Nephron progenitor cell (in vitro differentiated cells): ENCODE measurements at regions not wholly inside any gene's neighbourhood (a gene's known extent, or its start where the extent isn't known, plus 50 kb on each side); places are given as distances from the start of the nearest gene placed in this dataset.

ENCODE experiments used
- DNase-seq: peaks from one replicate; pipeline ENCODE4 v3.0.0; 2021
- H3K27ac Mint-ChIP-seq: 2 replicates; pipeline ENCODE4 v1.8.0; 2021; ENCODE audit warnings: mild to moderate bottlenecking, moderate library complexity, mixed read lengths
- H3K27me3 Mint-ChIP-seq: 2 replicates; pipeline ENCODE4 v1.8.0; 2021; ENCODE audit warnings: mild to moderate bottlenecking, low read depth, mixed read lengths; ENCODE audit not compliant: poor library complexity
- H3K36me3 Mint-ChIP-seq: 2 replicates; pipeline ENCODE4 v1.8.0; 2021; ENCODE audit warnings: low read depth, mixed read lengths
- H3K4me1 Mint-ChIP-seq: 2 replicates; pipeline ENCODE4 v1.8.0; 2021; ENCODE audit warnings: mixed read lengths
- H3K4me3 Mint-ChIP-seq: 2 replicates; pipeline ENCODE4 v1.8.0; 2021; ENCODE audit warnings: mild to moderate bottlenecking, moderate library complexity, mixed read lengths
- H3K9me3 Mint-ChIP-seq: 2 replicates; pipeline ENCODE4 v1.8.0; 2021; ENCODE audit warnings: mild to moderate bottlenecking, moderate library complexity, mixed read lengths
- TF ChIP-seq, protein P1 (sequence below): fragments of 200-600 bp; sonication (generic); IDR thresholded peaks from 2 replicates; pipeline ENCODE4 v1.5.0; 2021; ENCODE audit warnings: antibody characterized with exemption

DNA sequence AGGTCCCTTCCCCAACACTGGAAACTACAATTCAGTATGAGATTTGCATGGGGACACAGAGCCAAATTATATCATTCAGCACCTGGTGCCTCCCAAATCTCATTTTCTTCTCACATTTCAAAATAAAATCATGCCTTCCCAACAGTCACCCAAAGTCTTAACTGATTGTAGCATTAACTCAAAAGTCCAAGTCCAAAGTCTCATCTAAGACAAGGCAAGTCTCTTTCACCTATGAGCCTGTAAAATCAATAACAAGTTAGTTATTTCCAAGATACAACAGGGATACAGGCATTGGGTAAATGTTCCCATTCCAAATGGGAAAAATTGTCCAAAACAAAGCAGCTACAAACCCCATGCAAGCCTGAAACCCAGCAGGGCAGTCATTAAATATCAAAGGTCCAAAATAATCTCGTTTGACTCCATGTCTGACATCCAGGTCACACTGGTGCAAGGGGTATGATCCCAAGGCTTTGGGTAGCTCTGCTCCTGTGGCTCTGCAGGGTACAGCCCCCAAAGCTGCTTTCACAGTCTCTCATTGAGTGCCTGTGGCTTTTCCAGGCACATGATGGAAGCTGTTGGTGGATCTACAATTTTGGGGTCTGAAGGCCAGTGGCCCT lies 1370.1 kb upstream of the DDX18 start:
- peaks cover 22% of the 10 kb centered on the region for H3K9me3 Mint-ChIP-seq
- no peak overlapping the region for H3K4me3 Mint-ChIP-seq
- H3K4me1 Mint-ChIP-seq: no peaks in the 10 kb centered on the region
- TF ChIP-seq, protein P1, sequence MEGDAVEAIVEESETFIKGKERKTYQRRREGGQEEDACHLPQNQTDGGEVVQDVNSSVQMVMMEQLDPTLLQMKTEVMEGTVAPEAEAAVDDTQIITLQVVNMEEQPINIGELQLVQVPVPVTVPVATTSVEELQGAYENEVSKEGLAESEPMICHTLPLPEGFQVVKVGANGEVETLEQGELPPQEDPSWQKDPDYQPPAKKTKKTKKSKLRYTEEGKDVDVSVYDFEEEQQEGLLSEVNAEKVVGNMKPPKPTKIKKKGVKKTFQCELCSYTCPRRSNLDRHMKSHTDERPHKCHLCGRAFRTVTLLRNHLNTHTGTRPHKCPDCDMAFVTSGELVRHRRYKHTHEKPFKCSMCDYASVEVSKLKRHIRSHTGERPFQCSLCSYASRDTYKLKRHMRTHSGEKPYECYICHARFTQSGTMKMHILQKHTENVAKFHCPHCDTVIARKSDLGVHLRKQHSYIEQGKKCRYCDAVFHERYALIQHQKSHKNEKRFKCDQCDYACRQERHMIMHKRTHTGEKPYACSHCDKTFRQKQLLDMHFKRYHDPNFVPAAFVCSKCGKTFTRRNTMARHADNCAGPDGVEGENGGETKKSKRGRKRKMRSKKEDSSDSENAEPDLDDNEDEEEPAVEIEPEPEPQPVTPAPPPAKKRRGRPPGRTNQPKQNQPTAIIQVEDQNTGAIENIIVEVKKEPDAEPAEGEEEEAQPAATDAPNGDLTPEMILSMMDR: no peak
- no peak for DNase-seq
- peaks cover 3% of the 10 kb centered on the region for H3K27me3 Mint-ChIP-seq
- no peak overlapping the region for H3K27ac Mint-ChIP-seq
- no peaks in the 10 kb centered on the region for H3K36me3 Mint-ChIP-seq

DNA sequence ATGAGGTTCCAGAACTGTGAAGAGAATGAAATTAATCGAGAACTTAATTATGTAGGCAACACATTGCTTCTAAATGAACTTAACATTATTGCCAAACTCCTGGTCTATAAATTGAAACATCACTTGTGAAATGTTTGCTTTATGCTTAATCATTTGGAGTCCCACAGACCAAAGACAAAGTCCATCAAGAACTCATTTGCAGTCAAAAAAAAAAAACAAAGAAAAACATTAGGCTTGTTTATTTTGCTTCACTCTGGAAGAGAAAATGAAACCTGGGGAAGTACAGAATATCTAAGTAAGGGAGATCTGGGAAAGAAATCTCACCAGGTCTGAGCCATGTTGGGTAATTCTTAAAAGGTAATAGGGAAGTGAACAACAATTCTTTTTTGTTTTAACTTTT lies 1363.5 kb upstream of the DDX18 start:
- no peak for DNase-seq
- TF ChIP-seq, protein P1: no peak
- Mint-ChIP-seq H3K9me3 (peaks cover 22% of the 10 kb centered on the region), H3K4me1 (no peaks in the 10 kb centered on the region), H3K27me3 (no peaks in the 10 kb centered on the region), H3K27ac (no peak overlapping the region), H3K4me3 (no peak overlapping the region), H3K36me3 (peaks cover 5% of the 10 kb centered on the region)

DNA sequence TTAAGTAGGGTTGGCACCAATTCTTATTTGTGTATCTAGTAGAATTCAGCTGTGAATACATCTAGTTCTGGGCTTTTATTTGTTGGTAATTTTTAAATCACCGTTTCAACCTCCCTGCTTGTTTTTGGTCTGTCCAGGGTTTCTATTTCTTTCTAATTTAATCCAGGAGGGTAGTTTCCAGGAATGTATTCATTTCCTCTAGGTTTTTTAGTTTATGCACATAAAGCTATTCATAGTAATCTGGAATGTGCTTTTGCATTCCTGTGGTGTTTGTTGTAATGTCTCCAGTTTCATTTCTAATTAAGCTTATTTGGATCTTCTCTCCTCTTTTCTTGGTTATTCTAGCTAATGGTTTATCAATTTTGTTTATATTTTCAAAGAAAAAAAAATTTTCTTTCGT lies 1361.8 kb upstream of the DDX18 start:
- Mint-ChIP-seq H3K4me3 (no peak overlapping the region), H3K9me3 (peaks cover 22% of the 10 kb centered on the region), H3K36me3 (peaks cover 5% of the 10 kb centered on the region), H3K4me1 (no peaks in the 10 kb centered on the region), H3K27me3 (no peaks in the 10 kb centered on the region), H3K27ac (no peak overlapping the region)
- TF ChIP-seq, protein P1: no peak
- no peak for DNase-seq

DNA sequence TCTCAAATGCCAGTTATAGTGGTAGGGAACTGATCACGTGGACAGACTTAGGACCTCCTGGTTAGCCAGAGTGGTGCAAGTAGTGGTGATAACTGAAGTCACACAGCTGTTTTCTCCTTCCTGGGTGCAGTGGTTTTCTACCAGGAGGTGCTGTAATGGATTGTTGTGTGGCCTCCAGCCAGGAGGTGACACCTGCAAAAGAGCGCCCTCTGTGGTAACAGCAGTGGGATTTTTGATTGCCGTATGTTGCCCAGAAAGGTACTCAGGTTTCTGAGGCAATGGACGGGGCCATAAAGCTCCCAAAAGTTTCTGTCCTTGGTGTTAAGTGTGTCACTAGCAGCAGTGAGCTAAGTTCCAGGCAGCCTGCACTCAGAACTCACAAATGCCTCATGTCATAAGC lies 1358.1 kb upstream of the DDX18 start:
- TF ChIP-seq, protein P1: no peak
- no peak overlapping the region for H3K27ac Mint-ChIP-seq
- H3K4me3 Mint-ChIP-seq: no peak overlapping the region
- peaks cover 5% of the 10 kb centered on the region for H3K36me3 Mint-ChIP-seq
- no peak for DNase-seq
- H3K27me3 Mint-ChIP-seq: no peaks in the 10 kb centered on the region
- peaks cover 22% of the 10 kb centered on the region for H3K9me3 Mint-ChIP-seq
- H3K4me1 Mint-ChIP-seq: no peaks in the 10 kb centered on the region

DNA sequence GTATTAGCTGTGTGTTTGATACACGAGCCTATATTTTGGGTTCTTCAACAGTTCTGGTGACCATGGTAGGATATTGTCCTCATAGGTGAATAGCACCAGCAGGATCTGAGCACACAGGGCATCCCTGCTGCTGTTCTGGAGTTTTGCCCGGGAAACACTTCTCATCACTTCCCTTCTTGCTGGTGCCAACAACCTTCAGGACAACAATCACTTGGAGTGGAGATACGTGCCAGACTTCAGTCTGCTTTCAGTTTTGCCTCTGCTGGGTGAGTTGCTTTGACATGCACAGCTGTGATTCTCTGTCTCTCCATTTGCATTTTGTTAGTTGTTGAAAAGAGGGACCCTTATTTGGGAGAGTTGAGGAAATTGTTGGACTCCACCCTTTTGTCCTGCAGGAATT lies 1347.2 kb upstream of the DDX18 start:
- peaks cover 9% of the 10 kb centered on the region for H3K27me3 Mint-ChIP-seq
- no peak for DNase-seq
- no peak overlapping the region for H3K4me3 Mint-ChIP-seq
- H3K9me3 Mint-ChIP-seq: peaks cover 18% of the 10 kb centered on the region
- no peak overlapping the region for H3K27ac Mint-ChIP-seq
- TF ChIP-seq, protein P1: no peak
- H3K4me1 Mint-ChIP-seq: no peaks in the 10 kb centered on the region
- no peaks in the 10 kb centered on the region for H3K36me3 Mint-ChIP-seq

GRCh38 chr2:116477229-116477628 lies 1337.3 kb upstream of the DDX18 start:
- Mint-ChIP-seq H3K27ac (no peak overlapping the region), H3K36me3 (no peaks in the 10 kb centered on the region), H3K4me3 (no peak overlapping the region), H3K9me3 (no peaks in the 10 kb centered on the region), H3K4me1 (no peaks in the 10 kb centered on the region), H3K27me3 (peaks cover 4% of the 10 kb centered on the region)
- TF ChIP-seq, protein P1: no peak
- DNase-seq: no peak
